Muscle of arm (tissue), 1 donor: ENCODE measurements at regions not wholly inside any gene's neighbourhood (a gene's known extent, or its start where the extent isn't known, plus 50 kb on each side); places are given as distances from the start of the nearest gene placed in this dataset.

ENCODE experiments used
- DNase-seq: peaks from one replicate; pipeline ENCODE4 v3.0.0-alpha.2; 2013

DNA sequence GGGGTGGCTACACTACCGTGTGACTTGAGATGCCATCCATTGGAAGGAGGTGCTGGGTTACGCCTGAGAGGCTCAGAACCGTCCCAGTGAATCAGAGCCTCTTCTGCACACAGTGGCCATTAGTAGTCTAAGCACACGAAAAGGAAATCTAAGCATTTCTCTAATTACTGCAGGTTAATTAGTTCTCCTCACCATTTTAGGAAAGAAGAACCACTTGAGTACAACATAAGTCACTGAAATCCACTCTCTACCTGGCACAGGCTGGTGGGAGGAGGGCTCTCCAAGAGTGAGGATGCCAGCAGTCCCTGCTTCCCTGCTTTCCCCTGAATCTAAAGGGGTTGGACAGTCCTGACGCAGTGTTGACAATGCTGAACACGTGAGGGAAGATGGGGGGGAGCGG, 606.3 kb downstream of the NPHP4 start:
- no peak for DNase-seq

- DNase-seq = no peak
These were observed 607.0 kb downstream of the NPHP4 start for GRCh38 chr1:5385096-5385799.

DNA sequence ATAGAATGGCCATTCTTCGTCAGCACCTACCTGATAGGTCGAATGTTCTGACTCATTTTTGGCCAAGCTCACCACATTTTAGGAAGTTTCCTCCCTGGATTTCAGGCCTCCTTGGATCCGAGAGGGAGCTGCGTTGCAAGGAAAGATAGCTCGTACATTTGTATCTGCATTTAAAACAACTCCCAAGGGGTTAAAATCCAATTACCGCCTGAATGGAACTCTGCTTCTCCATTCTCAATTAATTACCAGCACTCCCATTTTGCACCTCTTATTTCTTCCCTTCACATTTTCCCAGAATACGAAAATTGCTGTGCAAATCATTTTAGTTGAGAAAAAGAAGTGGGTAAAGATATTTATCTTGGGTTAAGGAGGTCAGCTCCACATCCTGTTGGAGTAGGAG, 610.7 kb downstream of the NPHP4 start:
- DNase-seq = no peak

DNA sequence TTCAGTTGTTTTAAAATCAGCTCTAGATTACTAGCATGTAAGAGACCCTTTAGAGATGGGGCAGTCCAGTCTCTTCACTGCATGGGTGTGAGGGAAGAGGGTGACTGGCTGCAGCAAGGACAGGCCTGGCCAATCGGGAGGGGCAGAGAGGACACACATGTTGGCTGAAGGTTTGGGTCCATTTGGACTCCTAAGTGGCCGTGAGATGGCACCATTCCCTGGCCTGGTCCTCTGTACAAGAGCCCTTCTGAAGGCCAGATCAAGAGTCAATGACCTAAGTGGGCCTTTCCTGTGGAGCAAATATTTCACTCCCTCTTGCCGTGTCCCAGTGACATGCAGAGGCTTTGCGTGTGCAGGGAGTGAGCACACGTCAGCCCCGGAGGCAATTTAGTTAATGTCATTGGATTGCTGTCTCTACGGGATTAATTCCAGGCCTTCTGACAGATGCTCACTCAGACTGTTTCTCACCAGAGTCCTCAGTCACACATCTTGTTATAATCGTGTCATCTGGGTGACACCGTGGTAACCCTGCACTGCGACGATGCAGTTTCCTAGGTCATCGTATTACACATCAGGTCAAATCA, 613.0 kb downstream of the NPHP4 start:
- no peak for DNase-seq

GRCh38 chr1:5376538-5377247, 615.5 kb downstream of the NPHP4 start:
- no peak for DNase-seq

- no peak for DNase-seq
These were observed 616.7 kb downstream of the NPHP4 start for GRCh38 chr1:5375481-5375880.

DNA sequence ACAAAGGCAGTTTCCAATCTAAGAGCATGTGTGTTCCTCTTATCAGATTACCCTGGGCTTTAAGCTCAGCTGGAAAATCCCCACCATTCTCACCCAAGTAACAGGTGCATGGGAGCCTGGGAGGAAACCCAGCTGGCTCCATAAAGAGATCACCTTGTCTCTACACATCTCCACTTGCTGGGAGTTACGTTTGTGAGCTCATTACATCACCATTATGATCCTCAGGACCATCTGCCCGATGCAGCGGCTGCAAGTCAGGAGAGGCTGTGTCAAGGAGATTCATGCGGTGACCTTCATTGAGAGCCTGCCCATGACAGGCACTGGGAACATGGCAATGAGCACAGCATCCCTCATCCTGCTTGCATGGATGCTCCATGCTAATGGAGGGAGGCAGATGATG, 618.0 kb downstream of the NPHP4 start:
- DNase-seq = no peak

- no peak for DNase-seq
These were observed 618.9 kb downstream of the NPHP4 start for GRCh38 chr1:5373281-5373680.

GRCh38 chr1:5371270-5371669, 621.0 kb downstream of the NPHP4 start:
- DNase-seq = no peak

- DNase-seq = no peak
These were observed 621.9 kb downstream of the NPHP4 start for GRCh38 chr1:5370311-5370710.

DNA sequence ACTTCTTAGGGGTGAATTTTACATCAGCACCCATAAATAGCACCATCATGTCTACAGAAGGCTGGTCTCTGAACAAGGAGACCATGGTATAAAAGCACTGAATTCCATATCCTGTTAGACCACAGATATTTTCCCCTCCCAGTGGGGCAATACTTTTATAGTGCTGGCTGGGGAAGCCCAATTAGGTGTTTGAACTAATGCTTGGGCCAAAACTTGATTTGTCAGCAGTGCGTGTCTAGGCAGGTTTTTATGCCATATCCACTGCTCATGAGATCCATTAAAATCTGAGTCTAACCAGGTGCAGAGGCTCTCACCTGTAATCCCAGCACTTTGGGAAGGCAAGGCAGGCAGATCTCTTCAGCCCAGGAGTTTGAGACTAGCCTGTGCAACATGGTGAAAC, 623.0 kb downstream of the NPHP4 start:
- no peak for DNase-seq

DNA sequence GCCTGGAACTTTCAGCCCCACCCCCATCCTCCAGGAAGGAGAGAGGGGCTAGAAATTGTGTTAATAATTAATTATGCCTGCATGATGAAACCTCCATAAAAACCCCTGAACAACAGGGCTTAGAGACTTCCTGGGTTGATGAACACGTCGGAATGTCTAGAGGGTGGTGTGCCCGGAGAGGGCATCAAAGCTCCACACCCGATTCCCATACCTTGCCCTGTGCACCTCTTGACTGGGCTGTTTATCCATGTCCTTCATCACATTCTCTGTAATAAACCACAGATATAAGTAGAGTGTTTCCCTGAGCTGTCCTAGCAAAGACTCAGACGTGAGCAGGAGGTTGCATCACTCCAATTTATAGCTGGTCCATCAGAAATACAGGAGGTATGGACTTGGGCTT, 624.0 kb downstream of the NPHP4 start:
- DNase-seq = no peak

DNA sequence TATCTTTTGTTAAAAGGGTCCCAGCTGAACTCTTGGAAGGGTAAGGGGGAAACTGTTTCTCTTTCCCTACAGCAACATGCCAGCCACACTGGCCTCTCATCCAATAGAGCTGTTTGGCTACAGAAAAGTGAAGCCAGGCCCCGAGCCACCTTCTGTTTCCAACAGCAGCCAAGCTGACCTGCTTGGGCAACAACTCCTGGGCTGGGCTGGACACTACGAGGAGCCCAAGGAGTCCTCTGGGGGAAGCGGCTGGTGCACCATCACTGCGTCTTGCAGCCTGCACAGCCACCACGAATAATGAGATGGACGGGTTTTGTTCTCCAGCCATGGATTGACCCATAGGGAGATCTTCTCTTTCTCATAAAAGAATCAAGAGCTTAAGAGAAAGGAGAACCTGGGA, 624.9 kb downstream of the NPHP4 start:
- no peak for DNase-seq

DNA sequence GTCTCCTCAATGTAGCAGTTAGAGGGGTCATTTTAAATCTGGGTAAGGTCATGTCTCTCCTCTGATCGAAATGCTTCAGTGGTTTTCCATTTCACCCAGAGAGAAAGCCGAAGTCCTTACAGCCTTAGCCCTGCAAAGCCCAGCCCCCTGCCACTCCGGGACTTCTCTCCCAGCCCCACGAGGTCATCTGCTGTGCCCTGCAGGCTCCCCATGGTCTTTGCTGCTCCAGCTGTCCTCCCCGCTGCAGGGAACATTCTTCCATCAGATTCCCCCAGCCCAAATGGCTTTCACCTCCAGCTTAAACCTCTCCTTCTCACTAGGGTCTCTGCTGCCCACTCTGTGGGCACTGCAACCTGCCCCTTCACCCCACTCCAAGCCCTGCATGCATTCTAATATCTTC, 626.5 kb downstream of the NPHP4 start:
- DNase-seq = no peak

- no peak for DNase-seq
These were observed 627.6 kb downstream of the NPHP4 start for GRCh38 chr1:5364591-5364990.

- DNase-seq = no peak
These were observed 637.5 kb downstream of the NPHP4 start for GRCh38 chr1:5354681-5355080.

- no peak for DNase-seq
These were observed 640.9 kb downstream of the NPHP4 start for GRCh38 chr1:5351366-5351765.

DNA sequence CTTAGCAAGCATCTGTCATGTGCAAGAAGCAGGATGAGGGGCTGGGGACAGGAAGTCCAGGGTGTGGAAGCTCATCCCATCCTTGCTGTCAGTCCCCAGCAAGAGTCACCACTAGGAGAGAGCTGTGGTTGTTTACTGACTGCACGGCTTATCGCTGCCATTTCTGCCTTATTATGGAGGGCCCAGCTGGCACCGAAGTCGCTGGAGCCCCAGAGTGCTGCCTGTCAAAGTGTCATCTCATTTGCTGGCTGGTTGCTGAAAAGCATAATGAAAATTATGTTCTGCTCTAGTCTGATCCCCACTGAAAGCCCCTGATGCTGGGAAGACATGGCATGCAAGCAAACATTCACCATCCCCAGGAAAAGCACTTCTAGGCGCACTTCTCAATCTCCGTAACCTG, 642.7 kb downstream of the NPHP4 start:
- no peak for DNase-seq

- no peak for DNase-seq
These were observed 643.3 kb downstream of the NPHP4 start for GRCh38 chr1:5348732-5349465.

GRCh38 chr1:5347726-5348125, 644.5 kb downstream of the NPHP4 start:
- no peak for DNase-seq

GRCh38 chr1:5345556-5345955, 646.7 kb downstream of the NPHP4 start:
- DNase-seq = no peak

DNA sequence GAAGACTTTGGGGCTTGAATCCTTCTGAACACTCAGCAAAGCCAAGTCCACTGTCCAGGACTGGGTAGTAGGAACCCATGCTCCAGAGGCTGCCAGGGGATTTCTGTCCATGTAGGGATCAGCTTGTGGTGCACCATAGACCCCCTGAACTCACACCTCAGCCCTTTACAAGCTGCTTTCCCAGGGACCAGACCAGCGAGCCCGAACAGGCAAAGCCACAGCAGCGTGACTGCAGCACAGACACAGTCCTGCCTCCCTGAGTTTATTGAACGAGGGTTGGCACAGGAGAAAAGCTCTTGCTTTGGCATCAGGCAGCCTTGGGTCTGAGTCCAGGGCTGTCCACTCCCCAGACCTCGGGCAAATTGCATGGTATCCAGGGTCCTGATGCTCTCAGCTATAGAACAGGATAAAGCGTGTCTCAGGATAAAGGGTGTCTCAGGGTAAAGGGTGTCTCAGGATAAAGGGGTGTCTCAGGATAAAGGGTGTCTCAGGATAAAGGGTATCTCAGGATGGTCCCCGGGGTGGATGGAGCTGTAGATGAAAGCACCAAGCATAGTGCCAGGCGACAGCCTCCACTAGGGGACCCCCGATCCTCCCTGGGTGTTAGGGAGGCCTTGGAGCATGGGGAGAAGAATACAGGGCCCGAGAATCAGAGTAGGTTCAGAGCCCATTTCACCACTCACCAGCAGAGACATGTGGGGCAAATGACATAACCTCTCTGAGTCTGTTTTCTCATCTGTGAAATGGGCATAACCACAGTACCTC, 648.8 kb downstream of the NPHP4 start:
- DNase-seq = no peak
